Fibroblast of villous mesenchyme (primary cell): ENCODE measurements at regions not wholly inside any gene's neighbourhood (a gene's known extent, or its start where the extent isn't known, plus 50 kb on each side); places are given as distances from the start of the nearest gene placed in this dataset.
A peak's percentile ranks its signal among the peaks of the same experiment; 100 is the strongest.

Experiments used
- DNase-seq: peaks from one replicate; pipeline ENCODE4 v3.0.0-alpha.2; 2010; ENCODE audit warnings: low read depth
- H3K4me3 ChIP-seq: 2 replicates; pipeline ENCODE4 v1.5.1; 2011; ENCODE audit warnings: low read depth, mild to moderate bottlenecking, low read length
- CTCF ChIP-seq: IDR thresholded peaks from 2 replicates; pipeline ENCODE4 v1.5.1; 2012; ENCODE audit warnings: low read depth, mild to moderate bottlenecking, low read length; ENCODE audit not compliant: insufficient read depth

DNA sequence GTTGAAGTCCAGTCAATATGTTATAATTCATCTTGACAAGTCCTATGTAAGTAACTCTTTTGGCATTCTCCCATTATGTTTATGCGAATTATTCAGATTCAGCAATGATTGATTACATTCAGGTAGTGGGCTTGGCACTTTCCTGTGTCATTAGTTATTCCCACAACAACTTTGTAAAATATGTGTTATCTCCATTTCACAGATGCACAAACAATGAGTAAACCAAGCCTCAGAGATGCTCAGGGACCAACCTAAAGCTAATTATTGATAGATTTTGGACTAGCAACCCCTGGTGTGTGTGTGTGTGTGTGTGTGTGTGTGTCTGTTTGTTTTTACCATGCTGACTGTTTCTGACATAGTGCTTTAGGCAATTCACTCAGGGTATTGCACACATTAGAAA lies 371.1 kb upstream of the C1orf87 start:
- no peak for DNase-seq
- no peak overlapping the region for H3K4me3 ChIP-seq
- no peak for TF ChIP-seq CTCF

DNA sequence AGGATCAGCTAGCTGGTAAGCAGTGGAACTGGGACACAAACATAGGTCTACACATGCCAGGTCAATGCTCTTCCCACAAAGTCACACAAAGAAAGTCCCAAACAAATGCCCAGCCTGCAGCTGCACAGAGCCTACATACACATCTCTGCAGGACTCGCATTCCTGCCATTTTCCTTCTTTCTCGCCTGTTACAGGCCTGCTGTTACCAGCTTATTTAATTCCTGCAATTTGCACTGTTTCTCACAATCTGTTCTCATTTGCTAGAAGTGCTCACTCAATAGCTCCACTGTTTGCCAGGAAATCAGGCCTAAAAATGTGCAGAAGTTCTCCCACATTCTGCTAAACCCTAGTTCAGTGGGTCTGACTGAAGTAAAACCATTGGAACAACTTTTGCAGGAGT lies 362.6 kb upstream of the C1orf87 start:
- DNase-seq, result no peak
- TF ChIP-seq CTCF, result no peak
- no peak overlapping the region for H3K4me3 ChIP-seq

- no peak overlapping the region for H3K4me3 ChIP-seq
- TF ChIP-seq CTCF, result no peak
- no peak for DNase-seq
Measured at GRCh38 chr1:60431593-60431992, 358.0 kb upstream of the C1orf87 start.

- no peak for DNase-seq
- no peak for TF ChIP-seq CTCF
- H3K4me3 ChIP-seq, result no peak overlapping the region
Measured at GRCh38 chr1:60430375-60430774, 356.8 kb upstream of the C1orf87 start.

- H3K4me3 ChIP-seq, result no peak overlapping the region
- TF ChIP-seq CTCF, result no peak
- DNase-seq, result peak; percentile 40
Measured at GRCh38 chr1:60428127-60428526, 354.6 kb upstream of the C1orf87 start.

GRCh38 chr1:60427701-60428100 lies 354.1 kb upstream of the C1orf87 start:
- TF ChIP-seq CTCF, result no peak
- no peak for DNase-seq
- H3K4me3 ChIP-seq, result no peak overlapping the region

DNA sequence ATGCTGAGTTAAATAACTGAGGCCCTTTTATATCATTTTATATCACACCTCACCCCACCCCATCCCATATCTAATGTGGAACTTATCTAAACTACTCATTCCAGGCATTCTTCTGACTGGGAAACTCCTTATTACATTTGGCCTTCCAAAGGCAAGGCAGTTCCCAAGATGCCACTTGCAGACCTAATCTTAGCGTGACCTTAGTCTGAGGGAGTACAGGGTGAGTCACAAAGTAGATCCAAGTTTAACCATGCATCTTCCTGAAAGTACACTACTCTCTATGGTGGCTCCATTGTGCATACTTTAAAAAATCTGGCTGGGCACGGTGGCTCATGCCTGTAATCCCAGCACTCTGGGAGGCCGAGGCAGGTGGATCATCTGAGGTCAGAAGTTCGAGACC lies 353.6 kb upstream of the C1orf87 start:
- TF ChIP-seq CTCF, result no peak
- no peak for DNase-seq

More for the DNA sequence above, 353.6 kb upstream of the C1orf87 start:
- no peak overlapping the region for H3K4me3 ChIP-seq
